HCT116 (cell line): ENCODE measurements at regions not wholly inside any gene's neighbourhood (a gene's known extent, or its start where the extent isn't known, plus 50 kb on each side); places are given as distances from the start of the nearest gene placed in this dataset.

Experiments used
- ATAC-seq: fragments of 200-7000 bp; cut with Tn5 transposase; 2 replicates; pipeline ENCODE4 v1.9.1; 2020; ENCODE audit warnings: mild to moderate bottlenecking, moderate library complexity
- BruUV-seq: library from RNA; stranded (reverse); fragments of 400-500 nt; replicated peaks from 2 replicates; lab custom pipeline; 2021; lab: Mats Ljungman, UMichigan
- CTCF ChIA-PET: fragments of 300-600 bp; sonication (Branson Sonifier 250); formaldehyde crosslinking; loops from one replicate; lab custom pipeline; 2021; ENCODE audit warnings: antibody characterized with exemption; lab: Charles Lee
- POLR2A ChIA-PET: fragments of 300-600, 350-600 bp; sonication (Branson Sonifier 250); formaldehyde crosslinking; loops from one replicate; lab custom pipeline; 2021; ENCODE audit warnings: antibody characterized with exemption; lab: Charles Lee
- RAD21 ChIA-PET, 2 experiments: fragments of 300-600 bp; sonication (Branson Sonifier 250); formaldehyde crosslinking; loops; one replicate each; lab custom pipeline; 2023; ENCODE audit warnings: low total read pairs in 2 of 2; ENCODE audit not compliant: uncharacterized antibody in 2 of 2, unreplicated experiment in 2 of 2, low non-redundant PET in 1 of 2; lab: Charles Lee
- DNase-seq: peaks from one replicate; pipeline ENCODE4 v3.0.0-alpha.2; 2010; ENCODE audit warnings: low read depth, low spot score
- H2AFZ ChIP-seq: fragments of 200-600 bp; shearing (Covaris generic), sonication (generic); 2 replicates; pipeline ENCODE4 v1.6.1; 2017; ENCODE audit warnings: low read depth, mixed run types, mixed read lengths, antibody characterized with exemption, low read length; ENCODE audit not compliant: poor library complexity, severe bottlenecking
- H3K27ac ChIP-seq: 2 replicates; pipeline ENCODE4 v1.5.1; 2012; ENCODE audit warnings: low read depth, low read length
- H3K27me3 ChIP-seq: fragments of 200-600 bp; sonication (generic); 2 replicates; pipeline ENCODE4 v1.6.1; 2016; ENCODE audit warnings: mixed run types, low read length, mixed read lengths; ENCODE audit not compliant: insufficient read depth
- H3K36me3 ChIP-seq, 2 experiments: fragments of 200-500 bp in 1 of 2; fragments of 200-600 bp in 1 of 2; sonication (Bioruptor generic) in 1 of 2; sonication (generic) in 1 of 2; 2 replicates each; pipeline versions ENCODE4 v1.5.1 to v1.6.1; 2014 to 2016; ENCODE audit warnings: low read length in 2 of 2, inconsistent platforms in 1 of 2, mixed read lengths in 1 of 2, mixed run types in 1 of 2; ENCODE audit not compliant: insufficient read depth in 2 of 2, control insufficient read depth in 1 of 2
- H3K4me1 ChIP-seq, 2 experiments: fragments of 200-600 bp in 1 of 2; sonication (generic) in 1 of 2; 2 replicates each; pipeline versions ENCODE4 v1.5.1 to v1.6.1; 2012 to 2017; ENCODE audit warnings: low read length in 2 of 2, inconsistent platforms in 1 of 2, mild to moderate bottlenecking in 1 of 2, mixed read lengths in 1 of 2, mixed run types in 1 of 2, moderate library complexity in 1 of 2; ENCODE audit not compliant: insufficient read depth in 2 of 2, control insufficient read depth in 1 of 2
- H3K4me2 ChIP-seq: fragments of 200-600 bp; sonication (generic); 2 replicates; pipeline ENCODE4 v1.6.1; 2017; ENCODE audit warnings: mixed run types, low read length, mixed read lengths
- H3K4me3 ChIP-seq, 2 experiments: fragments of 200-600 bp in 1 of 2; sonication (generic) in 1 of 2; replicated peaks in 1 of 2; 2 replicates each; pipeline ENCODE4 v1.5.1; 2011 to 2016; ENCODE audit warnings: low read length in 2 of 2, control low read depth in 1 of 2, low read depth in 1 of 2, mild to moderate bottlenecking in 1 of 2, mixed read lengths in 1 of 2, mixed run types in 1 of 2
- H3K79me2 ChIP-seq: fragments of 200-600 bp; sonication (generic); 2 replicates; pipeline ENCODE4 v1.6.1; 2017; ENCODE audit warnings: mild to moderate bottlenecking, mixed run types, low read length, moderate library complexity, mixed read lengths; ENCODE audit not compliant: insufficient read depth
- H3K9ac ChIP-seq: fragments of 200-600 bp; sonication (generic); 2 replicates; pipeline ENCODE4 v1.6.1; 2016; ENCODE audit warnings: low read length, mixed read lengths
- H3K9me2 ChIP-seq: fragments of 200-600 bp; sonication (generic), shearing (Covaris generic); 2 replicates; pipeline ENCODE4 v1.6.1; 2017; ENCODE audit warnings: mixed run types, mild to moderate bottlenecking, moderate library complexity; ENCODE audit not compliant: insufficient read depth
- H3K9me3 ChIP-seq, 2 experiments: fragments of 200-500 bp in 1 of 2; fragments of 200-600 bp in 1 of 2; sonication (Bioruptor generic) in 1 of 2; sonication (generic) in 1 of 2; 2 replicates each; pipeline ENCODE4 v1.6.1; 2014 to 2017; ENCODE audit warnings: low read length in 2 of 2, mixed read lengths in 2 of 2, inconsistent platforms in 1 of 2, low read depth in 1 of 2, mild to moderate bottlenecking in 1 of 2, mixed run types in 1 of 2, moderate library complexity in 1 of 2; ENCODE audit not compliant: control insufficient read depth in 1 of 2, insufficient read depth in 1 of 2
- H4K20me1 ChIP-seq: fragments of 200-600 bp; sonication (generic), shearing (Covaris generic); 2 replicates; pipeline ENCODE4 v1.6.1; 2017; ENCODE audit warnings: mixed run types, mild to moderate bottlenecking, moderate library complexity; ENCODE audit not compliant: insufficient read depth
- CBX3 ChIP-seq: IDR thresholded peaks from 2 replicates; pipeline ENCODE4 v1.6.1; 2012; ENCODE audit warnings: low read depth
- ELF1 ChIP-seq: IDR thresholded peaks from 2 replicates; pipeline ENCODE4 v1.6.1; 2012; ENCODE audit warnings: low read depth, borderline replicate concordance
- FOSL1 ChIP-seq: IDR thresholded peaks from 2 replicates; pipeline ENCODE4 v1.6.1; 2012; ENCODE audit warnings: low read depth
- RAD21 ChIP-seq: IDR thresholded peaks from 2 replicates; pipeline ENCODE4 v1.6.1; 2012; ENCODE audit warnings: low read depth, mild to moderate bottlenecking
- SIN3A ChIP-seq: IDR thresholded peaks from 2 replicates; pipeline ENCODE4 v1.6.1; 2012; ENCODE audit warnings: low read depth
- SP1 ChIP-seq: IDR thresholded peaks from 2 replicates; pipeline ENCODE4 v1.6.1; 2012; ENCODE audit warnings: low read depth
- SRF ChIP-seq: IDR thresholded peaks from 2 replicates; pipeline ENCODE4 v1.6.1; 2012; ENCODE audit warnings: low read depth
- YY1 ChIP-seq: IDR thresholded peaks from 2 replicates; pipeline ENCODE4 v1.6.1; 2011; ENCODE audit warnings: low read length, low read depth, moderate library complexity, mild to moderate bottlenecking; ENCODE audit not compliant: insufficient replicate concordance; ENCODE audit errors: extremely low read depth
- ZNF274 ChIP-seq: fragments of 200-500 bp; sonication (Bioruptor generic); IDR thresholded peaks from 2 replicates; pipeline ENCODE4 v1.6.1; 2014; ENCODE audit warnings: mild to moderate bottlenecking, low read depth, low read length, inconsistent platforms
- intact Hi-C: fragments of 100-400 bp; cut with micrococcal nuclease; formaldehyde crosslinking; loops from 2 replicates; pipeline ENCODE4 v1.10.0; 2022
- TF ChIP-seq, protein P1 (sequence below): IDR thresholded peaks from 2 replicates; pipeline ENCODE4 v1.6.1; 2012
- TF ChIP-seq, protein P2 (sequence below): IDR thresholded peaks from 2 replicates; pipeline ENCODE4 v1.6.1; 2012
- TF ChIP-seq, protein P3 (sequence below): IDR thresholded peaks from 2 replicates; pipeline ENCODE4 v1.6.1; 2011; ENCODE audit warnings: mild to moderate bottlenecking, low read length, moderate library complexity; ENCODE audit not compliant: insufficient replicate concordance; ENCODE audit errors: extremely low read depth
- TF ChIP-seq, protein P4 (sequence below): IDR thresholded peaks from 2 replicates; pipeline ENCODE4 v1.6.1; 2012; ENCODE audit warnings: low read depth
- TF ChIP-seq, protein P5 (sequence below), 3 experiments: fragments of 200-600 bp in 1 of 3; sonication (generic) in 1 of 3; IDR thresholded peaks in 2 of 3; conservative IDR thresholded peaks in 1 of 3; 2 replicates each; pipeline ENCODE4 v1.5.1; 2012 to 2017; ENCODE audit warnings: low read depth in 2 of 3, low read length in 2 of 3, antibody characterized with exemption in 1 of 3, borderline replicate concordance in 1 of 3, control low read depth in 1 of 3, mild to moderate bottlenecking in 1 of 3, mixed read lengths in 1 of 3, mixed run types in 1 of 3, moderate library complexity in 1 of 3; ENCODE audit not compliant: insufficient read depth in 1 of 3

DNA sequence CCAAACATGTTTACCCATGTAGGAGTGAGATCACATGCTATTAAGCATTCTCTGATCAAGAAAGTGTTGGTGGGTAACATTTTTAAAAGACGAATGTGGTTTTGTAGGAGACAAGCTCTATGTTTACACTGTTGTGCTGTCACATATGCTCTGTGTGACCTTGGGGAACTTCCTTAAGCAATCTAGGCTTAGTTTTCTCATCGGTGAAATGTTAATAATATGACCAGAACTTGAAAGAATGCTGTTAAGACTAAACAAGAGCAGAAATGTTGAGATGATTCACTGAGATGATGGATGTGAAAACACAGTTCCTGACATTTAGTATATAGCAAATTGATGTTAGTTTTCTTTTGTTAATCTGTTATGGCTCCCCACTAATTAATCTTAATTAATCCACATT is 860.9 kb upstream of the CNTNAP5 start:
- CTCF ChIA-PET = no interaction called here
- TF ChIP-seq RAD21 (no peak), ELF1 (no peak), YY1 (no peak), FOSL1 (no peak), SIN3A (no peak), CBX3 (no peak), SP1 (no peak), ZNF274 (no peak), SRF (no peak)
- TF ChIP-seq, protein P1, sequence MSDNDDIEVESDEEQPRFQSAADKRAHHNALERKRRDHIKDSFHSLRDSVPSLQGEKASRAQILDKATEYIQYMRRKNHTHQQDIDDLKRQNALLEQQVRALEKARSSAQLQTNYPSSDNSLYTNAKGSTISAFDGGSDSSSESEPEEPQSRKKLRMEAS = no peak
- TF ChIP-seq, protein P2, sequence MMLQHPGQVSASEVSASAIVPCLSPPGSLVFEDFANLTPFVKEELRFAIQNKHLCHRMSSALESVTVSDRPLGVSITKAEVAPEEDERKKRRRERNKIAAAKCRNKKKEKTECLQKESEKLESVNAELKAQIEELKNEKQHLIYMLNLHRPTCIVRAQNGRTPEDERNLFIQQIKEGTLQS = no peak
- TF ChIP-seq, protein P3, sequence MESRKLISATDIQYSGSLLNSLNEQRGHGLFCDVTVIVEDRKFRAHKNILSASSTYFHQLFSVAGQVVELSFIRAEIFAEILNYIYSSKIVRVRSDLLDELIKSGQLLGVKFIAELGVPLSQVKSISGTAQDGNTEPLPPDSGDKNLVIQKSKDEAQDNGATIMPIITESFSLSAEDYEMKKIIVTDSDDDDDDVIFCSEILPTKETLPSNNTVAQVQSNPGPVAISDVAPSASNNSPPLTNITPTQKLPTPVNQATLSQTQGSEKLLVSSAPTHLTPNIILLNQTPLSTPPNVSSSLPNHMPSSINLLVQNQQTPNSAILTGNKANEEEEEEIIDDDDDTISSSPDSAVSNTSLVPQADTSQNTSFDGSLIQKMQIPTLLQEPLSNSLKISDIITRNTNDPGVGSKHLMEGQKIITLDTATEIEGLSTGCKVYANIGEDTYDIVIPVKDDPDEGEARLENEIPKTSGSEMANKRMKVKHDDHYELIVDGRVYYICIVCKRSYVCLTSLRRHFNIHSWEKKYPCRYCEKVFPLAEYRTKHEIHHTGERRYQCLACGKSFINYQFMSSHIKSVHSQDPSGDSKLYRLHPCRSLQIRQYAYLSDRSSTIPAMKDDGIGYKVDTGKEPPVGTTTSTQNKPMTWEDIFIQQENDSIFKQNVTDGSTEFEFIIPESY = no peak
- TF ChIP-seq, protein P4, sequence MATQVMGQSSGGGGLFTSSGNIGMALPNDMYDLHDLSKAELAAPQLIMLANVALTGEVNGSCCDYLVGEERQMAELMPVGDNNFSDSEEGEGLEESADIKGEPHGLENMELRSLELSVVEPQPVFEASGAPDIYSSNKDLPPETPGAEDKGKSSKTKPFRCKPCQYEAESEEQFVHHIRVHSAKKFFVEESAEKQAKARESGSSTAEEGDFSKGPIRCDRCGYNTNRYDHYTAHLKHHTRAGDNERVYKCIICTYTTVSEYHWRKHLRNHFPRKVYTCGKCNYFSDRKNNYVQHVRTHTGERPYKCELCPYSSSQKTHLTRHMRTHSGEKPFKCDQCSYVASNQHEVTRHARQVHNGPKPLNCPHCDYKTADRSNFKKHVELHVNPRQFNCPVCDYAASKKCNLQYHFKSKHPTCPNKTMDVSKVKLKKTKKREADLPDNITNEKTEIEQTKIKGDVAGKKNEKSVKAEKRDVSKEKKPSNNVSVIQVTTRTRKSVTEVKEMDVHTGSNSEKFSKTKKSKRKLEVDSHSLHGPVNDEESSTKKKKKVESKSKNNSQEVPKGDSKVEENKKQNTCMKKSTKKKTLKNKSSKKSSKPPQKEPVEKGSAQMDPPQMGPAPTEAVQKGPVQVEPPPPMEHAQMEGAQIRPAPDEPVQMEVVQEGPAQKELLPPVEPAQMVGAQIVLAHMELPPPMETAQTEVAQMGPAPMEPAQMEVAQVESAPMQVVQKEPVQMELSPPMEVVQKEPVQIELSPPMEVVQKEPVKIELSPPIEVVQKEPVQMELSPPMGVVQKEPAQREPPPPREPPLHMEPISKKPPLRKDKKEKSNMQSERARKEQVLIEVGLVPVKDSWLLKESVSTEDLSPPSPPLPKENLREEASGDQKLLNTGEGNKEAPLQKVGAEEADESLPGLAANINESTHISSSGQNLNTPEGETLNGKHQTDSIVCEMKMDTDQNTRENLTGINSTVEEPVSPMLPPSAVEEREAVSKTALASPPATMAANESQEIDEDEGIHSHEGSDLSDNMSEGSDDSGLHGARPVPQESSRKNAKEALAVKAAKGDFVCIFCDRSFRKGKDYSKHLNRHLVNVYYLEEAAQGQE = no peak
- TF ChIP-seq, protein P5, sequence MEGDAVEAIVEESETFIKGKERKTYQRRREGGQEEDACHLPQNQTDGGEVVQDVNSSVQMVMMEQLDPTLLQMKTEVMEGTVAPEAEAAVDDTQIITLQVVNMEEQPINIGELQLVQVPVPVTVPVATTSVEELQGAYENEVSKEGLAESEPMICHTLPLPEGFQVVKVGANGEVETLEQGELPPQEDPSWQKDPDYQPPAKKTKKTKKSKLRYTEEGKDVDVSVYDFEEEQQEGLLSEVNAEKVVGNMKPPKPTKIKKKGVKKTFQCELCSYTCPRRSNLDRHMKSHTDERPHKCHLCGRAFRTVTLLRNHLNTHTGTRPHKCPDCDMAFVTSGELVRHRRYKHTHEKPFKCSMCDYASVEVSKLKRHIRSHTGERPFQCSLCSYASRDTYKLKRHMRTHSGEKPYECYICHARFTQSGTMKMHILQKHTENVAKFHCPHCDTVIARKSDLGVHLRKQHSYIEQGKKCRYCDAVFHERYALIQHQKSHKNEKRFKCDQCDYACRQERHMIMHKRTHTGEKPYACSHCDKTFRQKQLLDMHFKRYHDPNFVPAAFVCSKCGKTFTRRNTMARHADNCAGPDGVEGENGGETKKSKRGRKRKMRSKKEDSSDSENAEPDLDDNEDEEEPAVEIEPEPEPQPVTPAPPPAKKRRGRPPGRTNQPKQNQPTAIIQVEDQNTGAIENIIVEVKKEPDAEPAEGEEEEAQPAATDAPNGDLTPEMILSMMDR (IDR thresholded peaks at IDR 0.05 in 2 of 3, conservative IDR thresholded peaks at IDR 0.05 in 1 of 3; ENCODE audit: borderline replicate concordance in 1 of 3, insufficient read depth in 1 of 3, low read depth in 2 of 3, low read length in 2 of 3) = no peak
- TF ChIP-seq, all 23 proteins: peak for 0
- DNase-seq (no peak), ATAC-seq (no peak)
- no peaks in the 10 kb centered on the region for H4K20me1 ChIP-seq
- ChIA-PET RAD21 (no interaction called here), POLR2A (no interaction called here)
- H3K27ac ChIP-seq = no peak overlapping the region
- H3K36me3 ChIP-seq = no peaks in the 10 kb centered on the region
- no peak overlapping the region for H3K4me2 ChIP-seq
- H3K79me2 ChIP-seq = no peaks in the 10 kb centered on the region
- no TSS peak for BruUV-seq
- no peaks in the 10 kb centered on the region for H3K9me2 ChIP-seq
- no peaks in the 10 kb centered on the region for H3K27me3 ChIP-seq
- H3K9me3 ChIP-seq = peaks cover 10 to 41% of the 10 kb centered on the region in 2 experiments; a peak in 2 of 4 replicates
- H3K4me1 ChIP-seq = no peaks in the 10 kb centered on the region
- no peak overlapping the region for H3K4me3 ChIP-seq
- no peak overlapping the region for H3K9ac ChIP-seq
- H2AFZ ChIP-seq = no peak overlapping the region
- intact Hi-C loops = no loop called here
